GM12872 (cell line): ENCODE measurements at regions not wholly inside any gene's neighbourhood (a gene's known extent, or its start where the extent isn't known, plus 50 kb on each side); places are given as distances from the start of the nearest gene placed in this dataset.

Experiments
- CTCF ChIP-seq: IDR thresholded peaks from 3 replicates; pipeline ENCODE4 v1.5.1; 2011; ENCODE audit warnings: low read depth, mild to moderate bottlenecking, low read length, moderate library complexity; ENCODE audit not compliant: insufficient read depth

DNA sequence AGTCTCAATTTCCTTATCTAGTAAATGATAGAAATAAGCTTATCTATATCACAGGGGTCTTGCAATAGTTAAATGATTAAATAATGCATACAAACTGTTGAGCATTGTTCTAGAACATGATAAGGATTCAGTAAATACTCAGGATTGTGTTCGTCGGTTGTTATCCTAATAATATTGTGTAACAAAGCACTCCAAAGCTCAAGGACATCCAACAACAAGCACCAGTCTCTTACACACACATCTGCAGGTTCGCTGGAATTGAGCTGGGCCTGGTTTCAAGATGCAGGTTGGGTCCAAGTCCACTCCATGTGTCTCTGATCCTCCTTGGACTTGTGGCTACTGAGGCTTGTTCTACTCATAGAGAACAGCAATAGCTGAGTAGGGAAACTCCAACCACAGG lies 74.1 kb upstream of the MC3R start:
- no peak for TF ChIP-seq CTCF

DNA sequence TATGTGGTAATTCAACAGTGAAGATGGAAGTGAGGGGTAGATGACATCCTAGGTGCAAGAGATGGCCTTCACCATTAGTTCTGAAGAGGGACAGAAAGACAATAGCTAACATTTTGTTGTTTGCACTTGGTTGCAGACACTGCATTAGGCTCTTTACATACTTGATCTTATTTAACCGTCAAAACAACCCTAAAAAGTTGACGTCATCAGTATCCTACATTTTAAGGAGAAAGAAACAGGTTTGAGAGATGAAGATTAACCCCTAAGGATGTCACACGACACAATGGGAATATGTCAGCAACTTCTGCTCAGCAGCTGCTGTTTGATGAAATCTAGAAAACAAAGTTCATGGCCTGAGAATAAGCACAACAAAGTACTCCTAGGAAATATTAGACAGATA lies 72.6 kb upstream of the MC3R start:
- TF ChIP-seq CTCF = no peak

DNA sequence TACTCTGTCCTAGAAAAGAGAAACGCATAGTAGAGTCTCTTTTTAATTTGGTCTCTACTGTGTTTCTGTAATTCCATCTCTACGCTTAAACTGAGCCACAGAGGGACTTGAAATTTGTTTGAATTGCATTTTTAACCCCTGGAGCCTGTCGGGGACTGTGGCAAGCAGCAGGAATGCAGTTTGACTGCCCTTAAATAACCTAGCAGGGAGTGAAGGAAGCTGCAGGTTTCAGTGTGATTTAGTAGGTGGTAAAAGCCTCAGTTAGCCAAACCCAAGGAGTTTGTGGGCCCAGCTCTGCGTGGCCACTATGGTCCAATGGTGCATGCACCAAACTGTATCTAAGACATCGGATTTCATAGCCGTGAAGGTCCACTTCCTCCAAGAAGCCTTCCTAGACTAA lies 70.3 kb upstream of the MC3R start:
- TF ChIP-seq CTCF = no peak

GRCh38 chr20:56179051-56179450 lies 69.5 kb upstream of the MC3R start:
- no peak for TF ChIP-seq CTCF

GRCh38 chr20:56181583-56181982 lies 66.9 kb upstream of the MC3R start:
- TF ChIP-seq CTCF = no peak

- no peak for TF ChIP-seq CTCF
Observed at GRCh38 chr20:56187534-56188165, 60.9 kb upstream of the MC3R start.

DNA sequence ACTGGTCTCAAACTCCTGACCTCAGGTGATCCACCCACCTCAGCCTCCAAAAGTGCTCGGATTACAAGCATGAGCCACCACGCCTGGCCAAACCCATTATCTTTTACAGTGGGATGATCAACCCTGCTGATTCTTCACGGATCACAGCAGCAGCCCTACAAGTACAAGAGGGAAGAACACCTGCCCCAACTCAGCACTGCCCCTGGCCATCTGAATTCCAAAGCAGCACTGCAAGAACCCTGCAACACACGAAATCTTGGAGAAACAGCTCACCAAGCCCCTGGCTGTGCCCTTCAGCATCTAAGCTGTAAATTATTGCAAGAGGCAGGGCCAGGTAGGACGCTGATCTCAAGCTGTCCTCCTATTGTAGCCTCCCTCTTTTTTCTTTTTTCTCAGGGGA lies 54.5 kb upstream of the MC3R start:
- TF ChIP-seq CTCF = no peak

GRCh38 chr20:56195946-56196345 lies 52.6 kb upstream of the MC3R start:
- TF ChIP-seq CTCF = no peak
